K562 (cell line): ENCODE measurements at regions not wholly inside any gene's neighbourhood (a gene's known extent, or its start where the extent isn't known, plus 50 kb on each side); places are given as distances from the start of the nearest gene placed in this dataset.

ENCODE experiments used
- ATAC-seq: fragments of 200-7000 bp; cut with Tn5 transposase; 3 replicates; pipeline ENCODE4 v1.9.1; 2020; ENCODE audit warnings: moderate library complexity
- BruUV-seq: library from RNA; stranded (reverse); fragments of 400-500 nt; replicated peaks from 2 replicates; lab custom pipeline; 2021; lab: Mats Ljungman, UMichigan
- CTCF ChIA-PET: fragments of 300-600 bp; formaldehyde crosslinking; extraction: SDS; loops from one replicate; lab custom pipeline; 2021; ENCODE audit warnings: low intra/inter-chr PET ratio; lab: Yijun Ruan, JAX
- POLR2A ChIA-PET: fragments of 300-600, 350-650 bp; sonication (Branson Sonifier 250); formaldehyde crosslinking; extraction: SDS; loops from one replicate; lab custom pipeline; 2021; ENCODE audit warnings: antibody characterized with exemption, inconsistent platforms; lab: Yijun Ruan, JAX
- DNase-seq, 4 experiments: peaks; one replicate each; pipeline versions ENCODE4 v3.0.0 to v3.0.0-alpha.2; 2011 to 2018; ENCODE audit warnings: low spot score in 3 of 4, mixed read lengths in 3 of 4; ENCODE audit errors: extremely low read depth in 1 of 4
- FAIRE-seq: peaks from 2 replicates; lab custom pipeline; 2011; peaks lifted over from hg19 to GRCh38; lab: Jason Lieb, UNC
- H2AFZ ChIP-seq: 2 replicates; pipeline ENCODE4 v1.6.0; 2011; ENCODE audit warnings: low read depth, low read length, control low read depth, inconsistent platforms
- H3K27ac ChIP-seq: fragments of 200-600 bp; 3 replicates; pipeline ENCODE4 v1.8.0; 2011; ENCODE audit warnings: low read depth, mild to moderate bottlenecking, control low read depth, inconsistent platforms, low read length, moderate library complexity, mixed read lengths; ENCODE audit errors: extremely low read depth
- H3K27me3 ChIP-seq, 2 experiments: fragments of 300-600 bp in 1 of 2; 2 replicates in 1 of 2; 3 replicates in 1 of 2; pipeline versions ENCODE4 v1.6.0 to v1.8.0; 2011; ENCODE audit warnings: inconsistent platforms in 2 of 2, low read length in 2 of 2, mild to moderate bottlenecking in 1 of 2, mixed read lengths in 1 of 2, moderate library complexity in 1 of 2; ENCODE audit not compliant: control insufficient read depth in 2 of 2, insufficient read depth in 2 of 2
- H3K36me3 ChIP-seq: fragments of 300-600 bp; 3 replicates; pipeline ENCODE4 v1.8.0; 2011; ENCODE audit warnings: mild to moderate bottlenecking, low read length, inconsistent platforms; ENCODE audit not compliant: control insufficient read depth, insufficient read depth
- H3K4me1 ChIP-seq, 2 experiments: fragments of 200-600 bp in 1 of 2; replicated peaks in 1 of 2; 2 replicates in 1 of 2; 3 replicates in 1 of 2; pipeline versions ENCODE4 v1.5.1 to v1.8.0; 2011; ENCODE audit warnings: inconsistent platforms in 2 of 2, low read length in 2 of 2, mild to moderate bottlenecking in 1 of 2, mixed read lengths in 1 of 2, moderate library complexity in 1 of 2; ENCODE audit not compliant: control insufficient read depth in 2 of 2, insufficient read depth in 2 of 2
- H3K4me2 ChIP-seq: 2 replicates; pipeline ENCODE4 v1.6.1; 2011; ENCODE audit warnings: low read length, control low read depth, inconsistent platforms, mixed read lengths; ENCODE audit not compliant: insufficient read depth
- H3K4me3 ChIP-seq: fragments of 200-600 bp; sonication (generic), shearing (Covaris generic); 2 replicates; pipeline ENCODE4 v1.5.1; 2016; ENCODE audit warnings: control low read depth, inconsistent platforms
- H3K79me2 ChIP-seq: fragments of 200-600 bp; 3 replicates; pipeline ENCODE4 v1.8.0; 2011; ENCODE audit warnings: low read length, inconsistent platforms; ENCODE audit not compliant: control insufficient read depth, insufficient read depth
- H3K9ac ChIP-seq, 2 experiments: 2 replicates each; pipeline versions ENCODE4 v1.6.0 to v1.6.1; 2011; ENCODE audit warnings: low read depth in 2 of 2, low read length in 2 of 2, control low read depth in 1 of 2, inconsistent platforms in 1 of 2, mild to moderate bottlenecking in 1 of 2, mixed read lengths in 1 of 2; ENCODE audit not compliant: insufficient read depth in 1 of 2
- H3K9me1 ChIP-seq: one replicate; pipeline ENCODE4 v1.6.0; 2011; ENCODE audit warnings: inconsistent platforms, mild to moderate bottlenecking, low read length, moderate library complexity; ENCODE audit not compliant: control insufficient read depth, insufficient read depth
- H3K9me3 ChIP-seq: replicated peaks from 2 replicates; pipeline ENCODE4 v1.5.1; 2011; ENCODE audit warnings: low read depth, low read length, inconsistent platforms; ENCODE audit not compliant: control insufficient read depth, insufficient read depth
- H4K20me1 ChIP-seq: replicated peaks from 2 replicates; pipeline ENCODE4 v1.6.1; 2011; ENCODE audit warnings: low read length, inconsistent platforms, mixed read lengths; ENCODE audit not compliant: control insufficient read depth, insufficient read depth
- FOXA3 ChIP-seq, 2 experiments: fragments of 450-650 bp in 1 of 2; sonication (generic) in 1 of 2; formaldehyde crosslinking; IDR thresholded peaks in 1 of 2; conservative IDR thresholded peaks in 1 of 2; 2 replicates each; pipeline versions ENCODE4 v1.4.0 to v1.8.0; 2020 to 2022; ENCODE audit warnings: mild to moderate bottlenecking in 2 of 2, missing genetic modification reagents in 1 of 2
- STAG1 ChIP-seq: sonication (generic); formaldehyde crosslinking; IDR thresholded peaks from 2 replicates; pipeline ENCODE4 v1.5.0; 2020; ENCODE audit warnings: missing genetic modification reagents, borderline replicate concordance
- TSC22D4 ChIP-seq: fragments of 450-650 bp; IDR thresholded peaks from 2 replicates; pipeline ENCODE4 v1.6.1; 2016; ENCODE audit warnings: missing genetic modification characterization, missing biosample characterization, control low read depth
- ZNF232 ChIP-seq: sonication (generic); formaldehyde crosslinking; IDR thresholded peaks from 2 replicates; pipeline ENCODE4 v1.8.0; 2022; ENCODE audit warnings: mild to moderate bottlenecking, missing genetic modification reagents
- WGBS: fragments of 100-300 bp; shearing (Covaris generic); methylation state at CpG from one replicate; pipeline ENCODE4 v1.1.6; 2016; ENCODE audit warnings: low coverage, mixed read lengths; ENCODE audit not compliant: insufficient coverage; ENCODE audit errors: missing lambda C conversion rate; 5-methylcytosine and 5-hydroxymethylcytosine counted together
- in situ Hi-C: fragments of 300-500 bp; cut with MboI; formaldehyde crosslinking; loops from 4 replicates; pipeline ENCODE4 v1.15.0; 2018; ENCODE audit warnings: inconsistent platforms, mixed read lengths
- intact Hi-C: fragments of 100-400 bp; cut with micrococcal nuclease; formaldehyde crosslinking; loops from 2 replicates; pipeline ENCODE4 v1.14.2; 2022
- TF ChIP-seq, protein P1 (sequence below), 2 experiments: fragments of 200-800 bp in 1 of 2; sonication (Bioruptor generic) in 1 of 2; sonication (generic) in 1 of 2; formaldehyde crosslinking in 1 of 2; IDR thresholded peaks in 1 of 2; conservative IDR thresholded peaks in 1 of 2; 2 replicates each; pipeline versions ENCODE4 v1.5.0 to v1.6.1; 2016 to 2020; ENCODE audit warnings: missing compliant biosample characterization in 1 of 2, missing genetic modification characterization in 1 of 2, missing genetic modification reagents in 1 of 2

DNA sequence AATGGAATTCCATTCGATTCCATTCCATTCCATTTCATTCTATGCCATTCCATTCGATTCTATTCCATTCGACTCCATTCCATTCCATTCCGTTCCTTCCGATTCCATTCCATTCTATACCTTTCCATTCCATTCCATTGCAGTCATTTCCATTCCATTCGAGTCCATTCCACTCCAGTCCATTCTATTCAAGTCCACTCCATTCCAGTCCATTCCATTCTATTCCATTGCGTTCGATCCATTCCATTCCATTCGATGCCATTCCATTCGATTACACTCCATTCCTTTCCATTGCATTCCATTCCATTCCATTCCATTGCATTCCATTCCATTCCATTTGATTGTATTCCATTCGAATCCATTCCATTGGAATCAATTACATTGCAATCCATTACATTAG, 1119.8 kb downstream of the RPIA start:
- H3K9me1 ChIP-seq: no peaks in the 10 kb centered on the region
- H2AFZ ChIP-seq: no peak overlapping the region
- intact Hi-C loops: no loop called here
- in situ Hi-C loops: no loop called here
- H3K36me3 ChIP-seq: no peaks in the 10 kb centered on the region
- BruUV-seq: no TSS peak
- DNase-seq (no peak), ATAC-seq (no peak), FAIRE-seq (no peak)
- no peaks in the 10 kb centered on the region for H3K27me3 ChIP-seq
- no peak overlapping the region for H3K9ac ChIP-seq
- H3K4me2 ChIP-seq: no peak overlapping the region
- H3K4me3 ChIP-seq: no peak overlapping the region
- H4K20me1 ChIP-seq: no peaks in the 10 kb centered on the region
- H3K4me1 ChIP-seq: no peaks in the 10 kb centered on the region
- H3K9me3 ChIP-seq: peaks cover 8% of the 10 kb centered on the region; the same call in 1 of the 2 replicates
- ChIA-PET CTCF (no interaction called here), POLR2A (no interaction called here)
- no peak overlapping the region for H3K27ac ChIP-seq
- WGBS: 2% methylated on average over 11 of the region's 11 CpGs
- H3K79me2 ChIP-seq: no peaks in the 10 kb centered on the region
- TF ChIP-seq FOXA3 (CRISPR knock-in tag; conservative IDR thresholded peaks at IDR 0.05 in 1 of 2, IDR thresholded peaks at IDR 0.05 in 1 of 2) (no peak), TSC22D4 (tag) (peak; percentile 62; the same call in 1 of the 2 replicates), STAG1 (CRISPR knock-in tag) (no peak), ZNF232 (no peak)
- TF ChIP-seq, protein P1, sequence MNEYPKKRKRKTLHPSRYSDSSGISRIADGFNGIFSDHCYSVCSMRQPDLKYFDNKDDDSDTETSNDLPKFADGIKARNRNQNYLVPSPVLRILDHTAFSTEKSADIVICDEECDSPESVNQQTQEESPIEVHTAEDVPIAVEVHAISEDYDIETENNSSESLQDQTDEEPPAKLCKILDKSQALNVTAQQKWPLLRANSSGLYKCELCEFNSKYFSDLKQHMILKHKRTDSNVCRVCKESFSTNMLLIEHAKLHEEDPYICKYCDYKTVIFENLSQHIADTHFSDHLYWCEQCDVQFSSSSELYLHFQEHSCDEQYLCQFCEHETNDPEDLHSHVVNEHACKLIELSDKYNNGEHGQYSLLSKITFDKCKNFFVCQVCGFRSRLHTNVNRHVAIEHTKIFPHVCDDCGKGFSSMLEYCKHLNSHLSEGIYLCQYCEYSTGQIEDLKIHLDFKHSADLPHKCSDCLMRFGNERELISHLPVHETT (CRISPR knock-in tag; conservative IDR thresholded peaks at IDR 0.05 in 1 of 2, IDR thresholded peaks at IDR 0.05 in 1 of 2): no peak
